ENCODE measurements at regions not wholly inside any gene's neighbourhood (a gene's known extent, or its start where the extent isn't known, plus 50 kb on each side); places are given as distances from the start of the nearest gene placed in this dataset.

DNA sequence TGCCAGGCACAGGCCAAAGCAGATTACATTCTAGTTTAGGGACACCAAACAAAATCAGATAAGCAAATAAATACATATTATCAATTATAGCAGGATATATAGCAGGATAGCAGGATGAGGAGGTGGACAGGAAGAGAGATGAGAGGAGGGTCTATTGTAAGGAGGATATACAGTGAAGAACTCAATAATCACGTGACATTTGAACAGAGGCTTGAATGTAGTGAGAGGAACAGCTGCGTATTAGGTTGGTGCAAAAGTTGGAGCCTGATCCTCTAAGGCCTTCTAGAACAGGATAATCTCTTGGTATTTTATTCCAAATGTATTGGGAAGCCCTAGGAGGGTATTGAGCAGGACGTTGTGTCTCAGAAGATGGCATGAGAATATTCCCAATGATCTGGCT lies 136.7 kb downstream of the CYLD start:
- no peak for DNase-seq (ENCODE audit: low read depth)
- TF ChIP-seq, protein P1, sequence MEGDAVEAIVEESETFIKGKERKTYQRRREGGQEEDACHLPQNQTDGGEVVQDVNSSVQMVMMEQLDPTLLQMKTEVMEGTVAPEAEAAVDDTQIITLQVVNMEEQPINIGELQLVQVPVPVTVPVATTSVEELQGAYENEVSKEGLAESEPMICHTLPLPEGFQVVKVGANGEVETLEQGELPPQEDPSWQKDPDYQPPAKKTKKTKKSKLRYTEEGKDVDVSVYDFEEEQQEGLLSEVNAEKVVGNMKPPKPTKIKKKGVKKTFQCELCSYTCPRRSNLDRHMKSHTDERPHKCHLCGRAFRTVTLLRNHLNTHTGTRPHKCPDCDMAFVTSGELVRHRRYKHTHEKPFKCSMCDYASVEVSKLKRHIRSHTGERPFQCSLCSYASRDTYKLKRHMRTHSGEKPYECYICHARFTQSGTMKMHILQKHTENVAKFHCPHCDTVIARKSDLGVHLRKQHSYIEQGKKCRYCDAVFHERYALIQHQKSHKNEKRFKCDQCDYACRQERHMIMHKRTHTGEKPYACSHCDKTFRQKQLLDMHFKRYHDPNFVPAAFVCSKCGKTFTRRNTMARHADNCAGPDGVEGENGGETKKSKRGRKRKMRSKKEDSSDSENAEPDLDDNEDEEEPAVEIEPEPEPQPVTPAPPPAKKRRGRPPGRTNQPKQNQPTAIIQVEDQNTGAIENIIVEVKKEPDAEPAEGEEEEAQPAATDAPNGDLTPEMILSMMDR (IDR thresholded peaks at IDR 0.05; ENCODE audit: insufficient read depth, low read depth, low read length, missing control alignments) = no peak
- H3K4me3 ChIP-seq (ENCODE audit: low read depth, low read length) = no peak overlapping the region

DNA sequence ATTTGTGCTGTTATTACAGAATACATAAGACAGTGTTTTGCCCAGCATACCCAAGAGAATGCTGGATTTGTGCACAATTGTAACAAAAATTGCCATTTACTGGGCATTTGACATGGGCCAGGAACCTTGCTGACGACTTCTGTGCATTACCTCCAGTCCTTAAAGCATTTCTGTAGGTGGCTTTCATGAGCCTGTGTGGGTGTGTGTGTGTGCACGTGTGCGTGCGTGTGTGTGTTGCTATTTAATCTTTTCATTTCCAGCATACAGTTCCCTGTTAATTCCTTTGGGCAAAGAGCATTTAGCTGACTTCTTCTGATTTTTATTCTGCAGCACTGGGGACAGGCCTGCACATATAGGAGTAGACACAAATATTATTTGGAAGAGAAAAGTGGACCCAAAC lies 134.4 kb downstream of the CYLD start:
- TF ChIP-seq, protein P1 (IDR thresholded peaks at IDR 0.05; ENCODE audit: insufficient read depth, low read depth, low read length, missing control alignments) = no peak
- no peak for DNase-seq (ENCODE audit: low read depth)
- H3K4me3 ChIP-seq (ENCODE audit: low read depth, low read length) = no peak overlapping the region

DNA sequence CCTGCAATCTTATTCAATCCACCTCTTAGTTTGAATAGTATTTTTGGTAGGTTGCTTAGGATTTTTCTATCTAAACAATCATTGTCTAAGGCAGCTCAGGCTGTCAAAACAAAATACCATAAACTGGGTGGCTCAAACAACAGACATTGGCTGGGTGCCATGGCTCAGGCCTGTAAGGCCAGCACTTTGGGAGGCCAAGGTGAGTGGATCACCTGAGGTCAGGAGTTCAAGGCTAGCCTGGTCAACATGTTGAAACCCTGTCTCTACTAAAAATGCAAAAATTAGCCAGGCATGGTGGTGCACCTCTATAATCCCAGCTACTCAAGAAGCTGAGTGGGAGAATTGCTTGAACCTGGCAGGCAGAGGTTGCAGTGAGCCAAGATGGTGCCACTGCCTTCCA lies 126.7 kb downstream of the CYLD start:
- no peak overlapping the region for H3K4me3 ChIP-seq (ENCODE audit: low read depth, low read length)
- TF ChIP-seq, protein P1 (IDR thresholded peaks at IDR 0.05; ENCODE audit: insufficient read depth, low read depth, low read length, missing control alignments) = no peak
- no peak for DNase-seq (ENCODE audit: low read depth)

DNA sequence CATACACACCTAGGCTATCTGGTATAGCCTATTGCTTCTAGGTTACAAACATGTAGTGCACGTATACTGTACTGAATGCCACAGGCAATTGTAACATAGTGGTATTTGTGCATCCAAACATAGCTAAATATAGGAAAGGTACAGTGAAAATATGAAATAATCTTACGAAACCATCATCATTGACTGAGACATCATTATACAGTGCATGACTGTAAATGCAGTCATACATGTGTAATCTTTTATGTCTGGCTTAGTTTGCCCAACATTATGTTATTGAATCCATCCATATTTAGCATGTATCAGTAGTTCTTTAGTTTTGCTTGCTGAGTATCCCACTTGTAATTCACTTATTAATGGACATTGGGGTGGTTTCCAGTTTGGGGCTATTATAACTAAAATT lies 124.9 kb downstream of the CYLD start:
- no peak for DNase-seq (ENCODE audit: low read depth)
- TF ChIP-seq, protein P1 (IDR thresholded peaks at IDR 0.05; ENCODE audit: insufficient read depth, low read depth, low read length, missing control alignments) = no peak
- no peak overlapping the region for H3K4me3 ChIP-seq (ENCODE audit: low read depth, low read length)

DNA sequence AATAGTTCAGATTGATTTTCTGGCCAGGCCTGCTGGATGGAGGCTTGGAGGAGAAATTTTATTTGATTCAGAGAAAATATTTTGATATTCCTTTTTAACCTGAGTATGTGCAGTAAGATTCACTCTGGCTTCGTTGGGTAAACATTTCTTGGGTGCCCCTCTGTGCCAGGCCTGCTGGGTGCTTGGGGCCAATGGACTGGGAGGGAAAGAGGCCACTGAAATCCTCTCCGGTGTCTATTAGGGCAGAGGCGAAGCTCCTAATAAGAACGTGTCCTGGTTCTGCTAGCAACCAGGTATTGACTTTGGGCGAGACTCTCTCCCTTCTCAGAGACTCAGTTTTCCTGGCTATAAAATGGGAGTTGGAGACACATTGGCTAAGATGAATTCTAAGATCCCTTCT lies 122.5 kb downstream of the CYLD start:
- TF ChIP-seq, protein P1 (IDR thresholded peaks at IDR 0.05; ENCODE audit: insufficient read depth, low read depth, low read length, missing control alignments) = no peak
- no peak for DNase-seq (ENCODE audit: low read depth)
- H3K4me3 ChIP-seq (ENCODE audit: low read depth, low read length) = no peak overlapping the region

DNA sequence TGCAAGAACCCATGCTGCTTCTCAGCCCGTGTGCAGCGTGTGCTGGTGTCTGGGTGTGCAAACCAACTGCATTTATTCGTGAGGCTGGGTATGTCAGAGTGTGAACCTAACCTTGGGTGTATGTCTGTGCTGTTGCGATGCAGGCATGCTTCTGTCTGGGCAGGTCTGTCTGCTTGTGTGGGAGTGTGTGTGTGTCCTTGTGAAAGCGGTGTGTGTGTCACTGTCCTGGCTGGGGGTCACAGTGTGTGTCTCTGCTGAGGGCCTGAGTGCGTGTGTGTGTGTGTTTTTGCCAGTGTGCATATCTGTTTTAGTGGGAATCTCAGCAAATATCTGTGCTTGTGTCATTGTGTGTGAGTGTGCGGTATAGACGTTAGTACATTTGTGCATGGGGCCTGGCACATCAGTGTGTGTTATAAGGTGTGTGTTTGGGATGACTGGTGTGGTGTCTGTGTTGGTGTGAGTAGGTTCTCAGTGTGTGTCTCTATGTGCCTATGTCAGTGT lies 121.8 kb downstream of the CYLD start:
- H3K4me3 ChIP-seq (ENCODE audit: low read depth, low read length) = no peak overlapping the region
- TF ChIP-seq, protein P1 (IDR thresholded peaks at IDR 0.05; ENCODE audit: insufficient read depth, low read depth, low read length, missing control alignments) = no peak
- no peak for DNase-seq (ENCODE audit: low read depth)
